ENCODE measurements at regions not wholly inside any gene's neighbourhood (a gene's known extent, or its start where the extent isn't known, plus 50 kb on each side); places are given as distances from the start of the nearest gene placed in this dataset.
A peak's percentile ranks its signal among the peaks of the same experiment; 100 is the strongest.

- DNase-seq, result no peak
Measured at GRCh38 chr9:93875330-93875729, 79.8 kb downstream of the BARX1 start.

- no peak for DNase-seq
Measured at GRCh38 chr9:93874242-93874641, 80.9 kb downstream of the BARX1 start.

- no peak for DNase-seq
Measured at GRCh38 chr9:93871286-93871685, 83.9 kb downstream of the BARX1 start.

- DNase-seq, result no peak
Measured at GRCh38 chr9:93869863-93870262, 85.3 kb downstream of the BARX1 start.

- DNase-seq, result no peak
Measured at GRCh38 chr9:93869088-93869487, 86.1 kb downstream of the BARX1 start.

- DNase-seq, result no peak
Measured at GRCh38 chr9:93865716-93866115, 89.4 kb downstream of the BARX1 start.

- no peak for DNase-seq
Measured at GRCh38 chr9:93865245-93865644, 89.9 kb downstream of the BARX1 start.

GRCh38 chr9:93864840-93865239, 90.3 kb downstream of the BARX1 start:
- no peak for DNase-seq

- DNase-seq, result no peak
Measured at GRCh38 chr9:93864032-93864431, 91.1 kb downstream of the BARX1 start.

- no peak for DNase-seq
Measured at GRCh38 chr9:93862877-93863545, 92.1 kb downstream of the BARX1 start.

- no peak for DNase-seq
Measured at GRCh38 chr9:93861736-93862358, 93.3 kb downstream of the BARX1 start.

- DNase-seq, result peak; percentile 41
Measured at GRCh38 chr9:93860694-93861658, 94.2 kb downstream of the BARX1 start.

- peak; percentile 11 for DNase-seq
Measured at GRCh38 chr9:93859431-93860215, 95.5 kb downstream of the BARX1 start.

- DNase-seq, result no peak
Measured at GRCh38 chr9:93857528-93857927, 97.6 kb downstream of the BARX1 start.

GRCh38 chr9:93852728-93853127, 102.4 kb downstream of the BARX1 start:
- DNase-seq, result no peak

GRCh38 chr9:93846349-93846748, 108.8 kb downstream of the BARX1 start:
- no peak for DNase-seq

GRCh38 chr9:93843396-93843795, 111.8 kb downstream of the BARX1 start:
- no peak for DNase-seq

- DNase-seq, result no peak
Measured at GRCh38 chr9:93830606-93831005, 124.5 kb downstream of the BARX1 start.

- no peak for DNase-seq
Measured at GRCh38 chr9:93830012-93830596, 125.1 kb downstream of the BARX1 start.

- DNase-seq, result no peak
Measured at GRCh38 chr9:93829271-93830011, 125.7 kb downstream of the BARX1 start.

- DNase-seq, result no peak
Measured at GRCh38 chr9:93828331-93829097, 126.6 kb downstream of the BARX1 start.
